ENCODE measurements at regions not wholly inside any gene's neighbourhood (a gene's known extent, or its start where the extent isn't known, plus 50 kb on each side); places are given as distances from the start of the nearest gene placed in this dataset.

DNA sequence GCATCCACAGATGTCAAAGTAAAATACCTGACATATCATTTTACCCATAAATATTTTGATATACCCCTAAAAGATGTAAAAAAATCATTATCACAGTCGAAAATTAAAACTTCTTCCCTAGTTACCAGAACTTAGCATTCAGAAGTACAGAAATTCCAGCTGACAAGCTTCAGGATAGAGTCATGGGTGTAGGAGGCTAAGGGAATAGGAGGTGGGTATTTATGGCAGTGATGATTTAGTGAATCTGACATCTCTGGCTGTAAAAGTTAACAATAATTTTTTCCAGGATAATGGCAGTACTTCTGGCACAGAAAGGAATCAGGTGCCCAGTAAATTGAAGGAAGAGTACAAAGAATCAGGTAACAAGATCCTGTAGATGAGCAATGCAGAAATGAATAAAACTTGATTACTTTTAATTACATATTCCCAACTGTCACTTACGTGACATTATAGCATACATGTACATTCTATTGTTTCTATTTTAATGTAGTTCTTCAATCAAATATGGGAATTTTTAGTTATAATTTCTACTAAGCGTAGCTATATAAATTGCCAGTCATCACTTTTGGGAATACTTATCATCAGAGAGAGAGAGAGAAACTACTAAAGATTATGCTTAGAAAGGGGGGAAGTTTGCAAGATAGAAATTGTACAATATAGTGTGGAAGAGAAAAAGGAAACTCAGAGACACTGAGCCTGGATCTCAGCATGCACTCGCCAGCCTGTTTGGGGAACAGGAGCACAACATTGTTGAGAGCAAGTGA is 143.4 kb downstream of the TMEM144 start:
- Histone ChIP-seq H3K27ac (ENCODE audit: insufficient read depth, low read depth, low read length) (no peak overlapping the region), H3K36me3 (ENCODE audit: control insufficient read depth in 2 of 2, extremely low read depth in 1 of 2, insufficient read depth in 2 of 2, low read length in 2 of 2) (no peaks in the 10 kb centered on the region), H4K20me1 (replicated peaks; ENCODE audit: control insufficient read depth, extremely low read depth, insufficient read depth, low read length) (no peaks in the 10 kb centered on the region), H2AFZ (ENCODE audit: low read depth, low read length) (no peak overlapping the region), H3K79me2 (ENCODE audit: control insufficient read depth, insufficient read depth, low read length) (no peaks in the 10 kb centered on the region), H3K4me2 (ENCODE audit: insufficient read depth, low read length) (no peak overlapping the region), H3K9me1 (replicated peaks; ENCODE audit: control insufficient read depth, extremely low read depth, insufficient read depth, low read length) (no peaks in the 10 kb centered on the region), H3K4me3 (replicated peaks in 1 of 3; ENCODE audit: insufficient read depth in 1 of 3, low read depth in 1 of 3, low read length in 3 of 3) (no peak overlapping the region), H3K9me3 (replicated peaks; ENCODE audit: control insufficient read depth, insufficient read depth, low read length) (no peaks in the 10 kb centered on the region), H3K4me1 (ENCODE audit: control insufficient read depth, extremely low read depth, insufficient read depth, low read length) (no peaks in the 10 kb centered on the region), H3K27me3 (ENCODE audit: control insufficient read depth in 2 of 2, insufficient read depth in 2 of 2, low read length in 2 of 2) (no peaks in the 10 kb centered on the region), H3K9ac (replicated peaks; ENCODE audit: extremely low read depth, insufficient read depth, low read length) (no peak overlapping the region)
- FAIRE-seq, result no peak
- no TSS peak for BruUV-seq (replicated peaks)
- intact Hi-C loops (cut with micrococcal nuclease) (no loop called here), dilution Hi-C loops (cut with MboI; ENCODE audit: extremely low pct_ligation_motif_present, low sequenced_read_pairs) (no loop called here)
- no peak for DNase-seq (ENCODE audit: low read depth, low spot score)
- CTCF ChIA-PET, result no interaction called here
- POLR2A ChIA-PET, result no interaction called here
- TF ChIP-seq POLR2A (IDR thresholded peaks at IDR 0.05; ENCODE audit: low read depth, low read length) (no peak), JUN (IDR thresholded peaks at IDR 0.05; ENCODE audit: borderline replicate concordance, insufficient read depth, insufficient read length, low read depth) (no peak), FOS (IDR thresholded peaks at IDR 0.05; ENCODE audit: borderline replicate concordance, insufficient read depth, low read length) (no peak), GATA2 (IDR thresholded peaks at IDR 0.05; ENCODE audit: insufficient read depth, insufficient read length, low read depth, low read length) (no peak), EZH2 (IDR thresholded peaks at IDR 0.05; ENCODE audit: borderline replicate concordance, low read depth, low read length, severe bottlenecking) (no peak), POLR2AphosphoS5 (IDR thresholded peaks at IDR 0.05; ENCODE audit: insufficient read depth, low read depth, low read length) (no peak), MYC (IDR thresholded peaks at IDR 0.05; ENCODE audit: low read depth, low read length) (no peak)
- TF ChIP-seq, protein P1, sequence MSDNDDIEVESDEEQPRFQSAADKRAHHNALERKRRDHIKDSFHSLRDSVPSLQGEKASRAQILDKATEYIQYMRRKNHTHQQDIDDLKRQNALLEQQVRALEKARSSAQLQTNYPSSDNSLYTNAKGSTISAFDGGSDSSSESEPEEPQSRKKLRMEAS (IDR thresholded peaks at IDR 0.05; ENCODE audit: insufficient read depth, insufficient read length), result no peak

DNA sequence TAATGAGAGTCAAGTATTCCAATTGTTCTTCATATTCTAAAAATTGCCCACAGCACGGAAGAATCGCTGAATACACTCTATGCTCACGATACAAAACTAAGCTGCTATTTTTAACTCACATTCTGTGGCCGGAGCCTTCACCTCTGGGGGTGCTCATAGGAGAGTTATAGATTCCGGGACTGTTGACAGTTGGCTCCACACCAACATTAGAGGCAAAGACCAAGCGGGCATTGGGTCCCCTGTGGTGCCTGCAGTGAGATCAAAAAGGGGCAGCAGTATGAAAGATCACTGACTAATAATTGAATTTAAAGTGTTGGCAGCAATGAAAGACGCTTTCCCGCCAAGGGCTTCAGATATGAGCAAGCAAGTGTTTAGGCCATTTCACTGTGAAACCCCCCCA is 146.0 kb downstream of the TMEM144 start:
- Histone ChIP-seq H4K20me1 (replicated peaks; ENCODE audit: control insufficient read depth, extremely low read depth, insufficient read depth, low read length) (no peaks in the 10 kb centered on the region), H3K4me2 (ENCODE audit: insufficient read depth, low read length) (no peak overlapping the region), H3K4me3 (replicated peaks in 1 of 3; ENCODE audit: insufficient read depth in 1 of 3, low read depth in 1 of 3, low read length in 3 of 3) (no peak overlapping the region), H3K4me1 (ENCODE audit: control insufficient read depth, extremely low read depth, insufficient read depth, low read length) (no peaks in the 10 kb centered on the region), H3K9me1 (replicated peaks; ENCODE audit: control insufficient read depth, extremely low read depth, insufficient read depth, low read length) (no peaks in the 10 kb centered on the region), H3K27me3 (ENCODE audit: control insufficient read depth in 2 of 2, insufficient read depth in 2 of 2, low read length in 2 of 2) (no peaks in the 10 kb centered on the region), H3K36me3 (ENCODE audit: control insufficient read depth in 2 of 2, extremely low read depth in 1 of 2, insufficient read depth in 2 of 2, low read length in 2 of 2) (no peaks in the 10 kb centered on the region), H3K9me3 (replicated peaks; ENCODE audit: control insufficient read depth, insufficient read depth, low read length) (no peaks in the 10 kb centered on the region), H3K79me2 (ENCODE audit: control insufficient read depth, insufficient read depth, low read length) (no peaks in the 10 kb centered on the region), H3K9ac (replicated peaks; ENCODE audit: extremely low read depth, insufficient read depth, low read length) (no peak overlapping the region), H2AFZ (ENCODE audit: low read depth, low read length) (no peak overlapping the region), H3K27ac (ENCODE audit: insufficient read depth, low read depth, low read length) (no peak overlapping the region)
- FAIRE-seq, result no peak
- TF ChIP-seq, protein P2, sequence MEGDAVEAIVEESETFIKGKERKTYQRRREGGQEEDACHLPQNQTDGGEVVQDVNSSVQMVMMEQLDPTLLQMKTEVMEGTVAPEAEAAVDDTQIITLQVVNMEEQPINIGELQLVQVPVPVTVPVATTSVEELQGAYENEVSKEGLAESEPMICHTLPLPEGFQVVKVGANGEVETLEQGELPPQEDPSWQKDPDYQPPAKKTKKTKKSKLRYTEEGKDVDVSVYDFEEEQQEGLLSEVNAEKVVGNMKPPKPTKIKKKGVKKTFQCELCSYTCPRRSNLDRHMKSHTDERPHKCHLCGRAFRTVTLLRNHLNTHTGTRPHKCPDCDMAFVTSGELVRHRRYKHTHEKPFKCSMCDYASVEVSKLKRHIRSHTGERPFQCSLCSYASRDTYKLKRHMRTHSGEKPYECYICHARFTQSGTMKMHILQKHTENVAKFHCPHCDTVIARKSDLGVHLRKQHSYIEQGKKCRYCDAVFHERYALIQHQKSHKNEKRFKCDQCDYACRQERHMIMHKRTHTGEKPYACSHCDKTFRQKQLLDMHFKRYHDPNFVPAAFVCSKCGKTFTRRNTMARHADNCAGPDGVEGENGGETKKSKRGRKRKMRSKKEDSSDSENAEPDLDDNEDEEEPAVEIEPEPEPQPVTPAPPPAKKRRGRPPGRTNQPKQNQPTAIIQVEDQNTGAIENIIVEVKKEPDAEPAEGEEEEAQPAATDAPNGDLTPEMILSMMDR (IDR thresholded peaks at IDR 0.05; ENCODE audit: extremely low read depth in 1 of 2, insufficient read depth in 1 of 2, low read depth in 1 of 2, low read length in 2 of 2), result no peak
- TF ChIP-seq EZH2 (IDR thresholded peaks at IDR 0.05; ENCODE audit: borderline replicate concordance, low read depth, low read length, severe bottlenecking), result no peak
- no peak for TF ChIP-seq MYC (IDR thresholded peaks at IDR 0.05; ENCODE audit: low read depth, low read length)
- TF ChIP-seq FOS (IDR thresholded peaks at IDR 0.05; ENCODE audit: borderline replicate concordance, insufficient read depth, low read length), result no peak
- no peak for TF ChIP-seq POLR2AphosphoS5 (IDR thresholded peaks at IDR 0.05; ENCODE audit: insufficient read depth, low read depth, low read length)
- TF ChIP-seq, protein P1 (IDR thresholded peaks at IDR 0.05; ENCODE audit: insufficient read depth, insufficient read length), result no peak
- TF ChIP-seq JUN (IDR thresholded peaks at IDR 0.05; ENCODE audit: borderline replicate concordance, insufficient read depth, insufficient read length, low read depth), result no peak
- intact Hi-C loops (cut with micrococcal nuclease) (no loop called here), dilution Hi-C loops (cut with MboI; ENCODE audit: extremely low pct_ligation_motif_present, low sequenced_read_pairs) (no loop called here)
- POLR2A ChIA-PET, result no interaction called here
- no peak for DNase-seq (ENCODE audit: low read depth, low spot score)
- no TSS peak for BruUV-seq (replicated peaks)
- CTCF ChIA-PET, result no interaction called here
